GM13977 (cell line): ENCODE measurements at regions not wholly inside any gene's neighbourhood (a gene's known extent, or its start where the extent isn't known, plus 50 kb on each side); places are given as distances from the start of the nearest gene placed in this dataset.

Experiments
- DNase-seq: peaks from one replicate; pipeline ENCODE4 v3.0.0; 2012; ENCODE audit warnings: low spot score
- CTCF ChIP-seq: IDR thresholded peaks from 2 replicates; pipeline ENCODE4 v1.5.1; 2012; ENCODE audit warnings: mild to moderate bottlenecking, control low read depth; ENCODE audit not compliant: insufficient read depth; ENCODE audit errors: extremely low read depth, missing control alignments
- in situ Hi-C: fragments of 300-500 bp; cut with MboI; formaldehyde crosslinking; loops from one replicate; pipeline ENCODE4 v1.12.0; 2022; ENCODE audit warnings: low sequenced_read_pairs, low pct_unique_long_range_greater_than_20kb, mixed read lengths, inconsistent platforms; ENCODE audit not compliant: unreplicated experiment

GRCh38 chr17:79339321-79339720 is 264.7 kb downstream of the ENGASE start:
- in situ Hi-C loops, result no loop called here
- TF ChIP-seq CTCF, result no peak
- no peak for DNase-seq

DNA sequence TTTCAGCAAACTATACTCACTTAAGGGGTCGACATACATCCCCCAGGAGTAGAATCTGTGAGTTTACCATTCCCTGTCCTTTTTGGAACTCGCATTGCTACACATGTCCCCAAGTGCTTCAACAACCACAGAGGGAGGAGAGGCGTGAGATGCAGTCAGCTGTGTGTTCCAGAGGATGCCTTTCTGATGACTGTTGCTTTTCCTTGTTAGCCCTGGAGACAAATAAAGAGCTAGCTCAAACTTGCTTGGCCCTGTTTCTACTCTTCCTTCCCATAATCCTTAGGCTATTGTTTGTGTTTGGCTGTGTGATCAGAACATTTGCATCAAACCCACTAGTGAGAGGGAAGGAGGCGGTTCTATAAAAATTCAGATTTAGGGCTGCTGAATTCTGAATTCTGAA is 264.0 kb downstream of the ENGASE start:
- in situ Hi-C loops, result no loop called here
- no peak for DNase-seq

DNA sequence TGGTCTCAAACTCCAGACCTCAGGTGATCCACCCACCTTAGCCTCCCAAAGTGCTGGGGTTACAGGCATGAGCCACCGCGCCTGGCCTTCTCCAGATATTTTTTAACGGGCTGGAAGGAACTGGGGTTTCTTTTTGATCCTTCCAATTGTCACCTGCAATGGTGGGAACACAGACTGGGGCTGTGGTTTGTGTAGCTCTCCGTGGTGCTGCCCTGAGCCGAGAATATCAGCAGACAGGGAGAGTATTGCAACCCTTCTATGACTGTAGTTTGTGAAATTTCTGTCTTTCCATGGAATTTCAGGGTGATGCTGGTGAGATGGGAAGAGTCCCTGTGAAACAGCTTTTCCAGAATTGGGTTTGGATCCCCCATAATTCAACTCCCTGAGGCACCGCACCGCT is 263.5 kb downstream of the ENGASE start:
- in situ Hi-C loops, result no loop called here
- no peak for TF ChIP-seq CTCF

More for the DNA sequence above, 264.0 kb downstream of the ENGASE start:
- TF ChIP-seq CTCF, result no peak

DNA sequence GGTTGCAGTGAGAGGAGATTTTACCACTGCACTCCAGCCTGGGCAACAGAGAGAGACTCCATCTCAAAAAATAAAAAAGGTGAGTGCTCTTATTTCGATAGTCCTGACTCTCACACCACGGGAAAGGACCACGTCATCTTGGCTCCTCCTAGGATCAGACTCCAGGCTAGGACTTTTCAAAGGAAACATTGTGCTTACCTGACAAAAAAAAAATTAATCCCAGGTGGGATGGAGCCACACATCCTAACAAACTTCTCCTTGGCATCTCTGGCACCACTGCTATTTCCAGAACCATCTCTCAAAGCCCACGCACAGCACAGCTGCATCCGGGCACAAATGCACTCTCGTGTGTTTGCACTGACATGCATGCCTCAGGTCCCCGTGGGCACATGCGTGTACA is 262.4 kb downstream of the ENGASE start:
- no peak for TF ChIP-seq CTCF
- in situ Hi-C loops, result no loop called here
- no peak for DNase-seq

More for the DNA sequence above, 263.5 kb downstream of the ENGASE start:
- no peak for DNase-seq

GRCh38 chr17:79335456-79335855 is 260.8 kb downstream of the ENGASE start:
- DNase-seq, result no peak
- TF ChIP-seq CTCF, result no peak
- in situ Hi-C loops, result no loop called here

DNA sequence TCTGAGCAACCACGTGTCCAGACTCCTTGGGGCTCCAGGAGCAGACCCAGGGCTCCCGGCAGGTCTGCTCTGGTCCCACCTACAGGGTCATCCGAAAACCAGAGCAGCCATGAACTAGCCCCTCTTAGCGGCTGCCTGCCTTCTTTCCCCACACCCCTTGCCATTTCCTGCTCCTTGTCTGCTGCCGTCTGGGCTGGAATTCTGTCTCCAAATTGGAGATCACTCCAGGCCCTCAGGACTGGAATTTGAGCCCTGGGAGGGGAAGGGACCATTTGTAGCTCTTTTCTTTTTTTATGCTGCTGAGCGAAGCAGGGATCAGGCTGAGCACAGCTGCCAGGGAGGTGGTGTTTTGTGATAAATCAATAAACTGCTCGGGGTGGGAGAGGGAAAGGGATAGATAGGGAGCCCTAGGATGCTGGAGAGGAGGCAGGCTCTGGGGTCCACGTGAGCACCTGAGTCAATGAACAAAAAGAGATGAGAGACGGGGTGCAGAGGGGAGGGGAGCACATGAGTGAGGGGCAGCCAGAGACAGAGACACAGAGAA is 257.5 kb downstream of the ENGASE start:
- in situ Hi-C loops, result no loop called here
- no peak for TF ChIP-seq CTCF
- no peak for DNase-seq

GRCh38 chr17:79331492-79331891 is 256.9 kb downstream of the ENGASE start:
- in situ Hi-C loops, result no loop called here
- DNase-seq, result no peak

More at GRCh38 chr17:79331492-79331891, 256.9 kb downstream of the ENGASE start:
- no peak for TF ChIP-seq CTCF
